HG03575 (cell line): ENCODE measurements at regions not wholly inside any gene's neighbourhood (a gene's known extent, or its start where the extent isn't known, plus 50 kb on each side); places are given as distances from the start of the nearest gene placed in this dataset.

Source experiments
- ATAC-seq: cut with Tn5 transposase; IDR thresholded peaks from one replicate; pipeline ENCODE4 v1.9.1; 2021; ENCODE audit not compliant: unreplicated experiment, insufficient number of reproducible peaks, low FRiP score; ENCODE audit errors: extremely low read depth

- ATAC-seq = no peak
Measured at GRCh38 chr18:39770399-39770798, 2184.6 kb upstream of the PIK3C3 start.

GRCh38 chr18:39764873-39765272 lies 2190.2 kb upstream of the PIK3C3 start:
- ATAC-seq = no peak

DNA sequence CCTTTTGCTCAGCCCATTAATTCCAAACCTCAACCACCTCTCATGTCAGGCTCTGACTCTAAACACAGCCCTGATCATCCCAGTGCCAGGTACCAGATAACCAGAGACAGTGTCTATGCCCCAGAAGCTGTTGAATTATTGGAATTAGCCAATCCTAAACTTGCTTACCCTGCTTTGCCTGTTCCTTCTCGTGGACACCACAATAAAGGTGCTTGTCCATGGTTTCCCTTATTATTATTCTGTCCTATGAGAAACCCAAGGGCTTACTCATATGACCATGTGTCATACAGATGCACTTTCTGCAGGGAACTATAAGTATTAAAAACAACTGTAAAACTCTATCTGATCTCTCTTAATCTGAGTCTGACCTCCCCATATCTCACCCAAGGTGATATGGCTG lies 2193.8 kb upstream of the PIK3C3 start:
- ATAC-seq = no peak

DNA sequence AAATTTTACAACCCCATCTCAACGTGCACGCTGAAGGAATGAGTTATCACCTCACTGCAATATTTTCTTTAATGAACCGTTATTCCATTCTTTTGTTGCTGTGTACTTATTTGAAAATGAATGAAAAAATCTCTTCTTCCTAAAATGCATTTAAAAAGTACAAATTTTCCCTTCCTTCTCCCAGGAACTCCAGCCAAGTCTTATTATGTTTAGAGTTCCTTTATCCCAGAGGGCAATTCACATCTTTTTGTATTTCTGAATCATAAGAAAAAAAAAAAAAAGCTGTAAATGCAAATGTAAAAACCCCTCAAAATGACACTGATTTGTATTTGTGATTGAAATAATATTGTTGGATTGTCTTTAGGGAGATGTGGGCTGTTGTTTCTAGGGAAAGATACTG lies 2194.3 kb upstream of the CELF4 start:
- no peak for ATAC-seq

- ATAC-seq = no peak
Measured at GRCh38 chr18:39753178-39753577, 2187.6 kb upstream of the CELF4 start.

GRCh38 chr18:39752351-39752750 lies 2186.8 kb upstream of the CELF4 start:
- no peak for ATAC-seq

- ATAC-seq = no peak
Measured at GRCh38 chr18:39751921-39752320, 2186.3 kb upstream of the CELF4 start.

DNA sequence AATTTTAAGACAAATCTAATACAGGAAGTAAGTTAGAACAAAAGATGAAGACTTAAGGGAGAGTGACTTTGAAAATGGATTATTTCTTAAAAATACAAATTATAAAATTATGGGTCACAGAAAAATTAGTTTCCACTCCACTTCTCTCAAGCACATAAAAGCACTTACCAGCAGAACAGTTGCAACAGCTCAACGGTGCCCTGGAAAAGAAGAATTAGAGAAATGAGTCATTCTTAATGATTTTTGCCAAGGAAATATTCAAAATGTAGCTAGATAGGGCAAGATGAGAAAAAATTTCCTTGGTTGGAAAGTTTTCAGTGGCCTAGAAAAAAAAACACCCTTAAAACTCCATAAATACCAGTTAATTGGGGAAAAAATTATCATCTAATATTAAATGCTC lies 2185.6 kb upstream of the CELF4 start:
- no peak for ATAC-seq

GRCh38 chr18:39749154-39749553 lies 2183.6 kb upstream of the CELF4 start:
- ATAC-seq = no peak

GRCh38 chr18:39748727-39749126 lies 2183.1 kb upstream of the CELF4 start:
- no peak for ATAC-seq

- no peak for ATAC-seq
Measured at GRCh38 chr18:39746201-39746600, 2180.6 kb upstream of the CELF4 start.

DNA sequence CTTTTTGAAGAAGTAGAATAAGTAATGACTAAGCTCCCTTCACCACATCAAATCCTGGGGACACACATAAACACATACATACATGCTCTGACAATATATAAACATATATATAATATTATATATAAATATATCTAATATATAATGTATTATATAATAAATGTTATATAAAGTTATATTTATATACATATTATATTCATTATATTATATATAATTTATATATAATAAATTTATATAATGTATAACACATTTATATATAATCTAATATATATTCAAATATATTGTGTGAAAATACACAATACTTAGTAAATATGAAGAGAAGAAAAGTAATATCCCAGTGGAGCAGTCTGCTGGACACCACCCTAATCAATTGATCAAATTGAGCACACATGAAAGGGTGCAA lies 2177.9 kb upstream of the CELF4 start:
- no peak for ATAC-seq

GRCh38 chr18:39741755-39742466 lies 2176.3 kb upstream of the CELF4 start:
- ATAC-seq = no peak

DNA sequence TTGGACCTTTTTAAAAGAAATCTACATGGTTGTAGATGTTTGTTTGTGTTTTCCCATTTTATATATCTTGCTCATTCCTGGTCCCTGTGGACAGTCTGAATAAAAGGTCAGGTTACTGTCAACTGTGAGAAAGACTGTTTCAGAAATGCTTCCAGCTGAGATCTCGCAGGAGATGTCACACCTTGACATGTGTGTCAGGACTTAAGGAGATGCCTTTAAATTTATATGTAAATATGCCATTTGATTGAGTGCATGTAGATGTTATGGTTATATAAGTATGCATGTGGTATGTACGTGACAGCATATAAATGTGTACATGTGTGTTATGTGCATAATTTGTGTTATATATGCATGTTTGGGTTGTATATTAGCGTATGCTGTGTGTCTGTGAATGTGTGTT lies 2172.3 kb upstream of the CELF4 start:
- no peak for ATAC-seq

DNA sequence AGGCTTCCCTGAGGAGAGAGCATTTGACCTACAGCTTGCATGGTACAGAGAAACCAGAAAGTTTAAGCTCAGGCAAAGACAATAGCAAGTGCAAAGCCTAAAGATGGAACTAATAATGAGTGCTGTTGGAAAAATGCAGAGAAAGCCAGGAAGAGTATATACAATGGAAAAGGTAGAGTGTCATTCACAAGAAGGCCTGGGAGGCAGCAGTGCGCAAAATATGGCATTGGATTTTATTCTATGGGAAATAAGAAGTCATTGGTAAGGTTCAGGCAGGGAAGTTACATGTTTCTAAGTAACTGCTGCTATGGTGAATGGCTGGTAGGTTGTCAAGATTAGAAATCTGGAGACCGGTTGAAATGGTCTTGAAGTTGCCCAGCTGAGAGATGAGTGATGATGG lies 2167.3 kb upstream of the CELF4 start:
- no peak for ATAC-seq

DNA sequence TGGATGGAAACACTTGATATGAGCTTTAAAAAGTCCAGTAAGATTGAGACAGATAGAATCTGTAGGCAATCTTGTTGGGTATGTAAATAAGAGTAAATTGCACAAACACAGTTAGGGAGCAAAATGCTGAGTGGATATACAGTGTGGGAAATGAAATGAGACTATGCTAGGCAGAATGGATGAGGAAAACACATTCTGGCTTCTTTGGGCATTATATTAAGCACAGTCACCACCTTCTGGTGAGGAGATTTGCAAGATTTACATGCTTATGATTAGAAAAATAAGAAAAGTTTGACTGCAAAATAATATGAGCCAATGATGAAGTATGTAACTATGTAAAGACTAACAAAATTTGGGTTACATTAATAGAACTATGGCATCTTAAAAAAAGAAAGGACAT lies 2165.0 kb upstream of the CELF4 start:
- no peak for ATAC-seq

DNA sequence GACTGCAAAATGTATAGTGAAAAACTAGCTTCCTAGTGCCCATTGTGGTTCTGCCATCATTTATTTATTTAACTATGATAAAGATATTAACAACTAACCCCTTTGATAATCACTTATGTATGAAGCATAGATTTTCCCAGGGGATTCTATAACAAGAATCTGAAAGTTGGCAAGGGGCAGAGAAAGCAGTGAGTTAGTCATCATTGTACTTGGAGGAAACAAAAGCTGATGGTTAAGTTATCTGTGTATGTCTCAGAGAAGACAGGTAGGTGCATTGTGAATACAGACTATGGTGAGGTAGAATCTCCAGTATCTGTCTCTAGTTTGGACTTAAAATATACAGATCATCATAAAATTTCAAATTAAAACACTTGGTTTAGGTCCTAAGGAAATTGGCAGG lies 2159.1 kb upstream of the CELF4 start:
- no peak for ATAC-seq

DNA sequence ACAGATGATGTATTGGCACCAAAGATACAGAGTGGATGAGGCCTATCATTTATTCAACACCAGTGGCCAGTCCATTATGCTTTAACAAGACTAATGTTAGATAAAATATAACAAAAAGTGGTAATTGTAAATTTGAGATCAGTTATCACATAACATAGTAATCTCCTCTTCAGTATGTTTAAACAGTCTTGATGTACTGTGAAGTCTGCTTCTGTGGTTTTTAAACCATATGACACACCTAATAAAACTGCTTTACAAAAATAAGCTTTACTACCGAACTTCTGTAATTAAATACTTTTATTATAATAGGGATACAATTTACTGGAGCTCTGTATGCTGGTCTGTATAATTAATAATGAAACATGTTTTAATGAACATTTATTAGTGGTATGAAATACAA lies 2156.1 kb upstream of the CELF4 start:
- no peak for ATAC-seq

DNA sequence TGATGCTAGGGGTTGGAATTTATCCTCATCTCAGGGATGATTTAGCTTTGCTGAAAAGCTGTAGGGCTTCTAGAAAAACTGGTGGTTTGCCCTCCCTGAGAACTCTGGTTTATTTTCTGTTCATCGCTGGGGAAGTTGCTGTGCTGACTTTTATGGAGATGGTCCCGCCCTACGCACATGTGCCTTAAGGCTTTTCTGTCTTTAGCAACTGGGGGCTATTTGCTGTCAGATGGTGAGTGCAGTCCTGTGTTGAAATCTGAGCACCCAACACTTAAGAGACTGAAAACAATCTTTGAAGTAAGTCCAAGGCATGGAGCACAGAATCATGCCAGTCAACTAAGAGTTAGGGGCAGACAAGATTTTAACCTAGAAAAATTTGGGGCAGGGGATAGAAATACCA lies 2148.4 kb upstream of the CELF4 start:
- ATAC-seq = no peak

- no peak for ATAC-seq
Measured at GRCh38 chr18:39711701-39712100, 2146.1 kb upstream of the CELF4 start.

GRCh38 chr18:39705362-39705761 lies 2139.8 kb upstream of the CELF4 start:
- ATAC-seq = no peak
